ENCODE measurements at regions not wholly inside any gene's neighbourhood (a gene's known extent, or its start where the extent isn't known, plus 50 kb on each side); places are given as distances from the start of the nearest gene placed in this dataset.

- TF ChIP-seq CTCF (IDR thresholded peaks at IDR 0.05) (no peak), POLR2A (IDR thresholded peaks at IDR 0.05) (no peak)
Observed at GRCh38 chr2:44112096-44112495, 56.6 kb upstream of the PPM1B start.
